ENCODE measurements at regions not wholly inside any gene's neighbourhood (a gene's known extent, or its start where the extent isn't known, plus 50 kb on each side); places are given as distances from the start of the nearest gene placed in this dataset.

DNA sequence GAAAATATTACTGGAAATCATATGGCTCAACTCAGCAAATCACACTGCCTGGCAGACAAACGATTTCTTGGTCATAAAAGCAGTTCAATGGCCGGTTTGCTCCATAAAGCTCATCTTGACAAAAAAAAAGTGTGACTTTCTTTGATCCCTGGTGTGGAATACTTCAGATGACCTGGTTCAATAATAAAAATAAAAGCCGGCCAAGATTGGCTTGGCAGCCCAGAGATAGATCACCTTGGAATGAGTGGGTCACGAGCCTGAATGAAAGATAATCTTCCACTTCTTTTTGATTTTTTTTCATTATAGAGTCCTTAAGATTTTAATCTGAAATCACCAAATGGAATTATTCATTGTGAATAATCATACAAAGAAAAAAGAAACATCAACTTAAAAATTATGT lies 445.3 kb upstream of the CITED2 start:
- no peak for TF ChIP-seq YY1 (IDR thresholded peaks at IDR 0.05; ENCODE audit: insufficient read depth, insufficient read length)
- no peak for TF ChIP-seq ZNF274 (IDR thresholded peaks at IDR 0.05; ENCODE audit: low read depth, low read length)
